SK-N-MC (cell line): ENCODE measurements at regions not wholly inside any gene's neighbourhood (a gene's known extent, or its start where the extent isn't known, plus 50 kb on each side); places are given as distances from the start of the nearest gene placed in this dataset.

Source experiments
- EZH2 ChIP-seq: fragments of 200-600 bp; sonication (generic); IDR thresholded peaks from one replicate; pipeline ENCODE4 v1.6.1; 2017; ENCODE audit warnings: antibody characterized with exemption
- POLR2AphosphoS5 ChIP-seq: IDR thresholded peaks from 2 replicates; pipeline ENCODE4 v1.6.1; 2012; ENCODE audit warnings: mild to moderate bottlenecking, low read depth, low read length, borderline replicate concordance

GRCh38 chr16:22753451-22753850 is 60.5 kb upstream of the HS3ST2 start:
- TF ChIP-seq POLR2AphosphoS5 (no peak), EZH2 (no peak)
